OCI-LY7 (cell line): ENCODE measurements at regions not wholly inside any gene's neighbourhood (a gene's known extent, or its start where the extent isn't known, plus 50 kb on each side); places are given as distances from the start of the nearest gene placed in this dataset.

Source experiments
- BruUV-seq: library from RNA; stranded (reverse); fragments of 400-500 nt; replicated peaks from 2 replicates; lab custom pipeline; 2021; lab: Mats Ljungman, UMichigan
- CTCF ChIA-PET: fragments of 300-600 bp; sonication (Branson Sonifier 250); formaldehyde crosslinking; loops from one replicate; lab custom pipeline; 2022; ENCODE audit warnings: antibody characterized with exemption; ENCODE audit not compliant: unreplicated experiment; lab: Charles Lee
- POLR2A ChIA-PET: fragments of 300-600 bp; sonication (Branson Sonifier 250); formaldehyde crosslinking; loops from one replicate; lab custom pipeline; 2022; ENCODE audit warnings: antibody characterized with exemption; lab: Charles Lee
- DNase-seq: peaks from one replicate; pipeline ENCODE4 v3.0.0-alpha.2; 2015; ENCODE audit warnings: low spot score
- H2AFZ ChIP-seq: fragments of 200-600 bp; sonication (generic), shearing (Covaris generic); 2 replicates; pipeline ENCODE4 v1.6.1; 2014; ENCODE audit warnings: mild to moderate bottlenecking, antibody characterized with exemption, low read length, moderate library complexity
- H3K27ac ChIP-seq: fragments of 200-600 bp; sonication (generic); 2 replicates; pipeline ENCODE4 v1.5.1; 2014; ENCODE audit warnings: mixed run types, low read depth, mild to moderate bottlenecking, moderate library complexity, low read length, inconsistent platforms; ENCODE audit not compliant: poor library complexity, severe bottlenecking
- H3K36me3 ChIP-seq: fragments of 200-600 bp; sonication (generic); 2 replicates; pipeline ENCODE4 v1.6.1; 2014; ENCODE audit warnings: mild to moderate bottlenecking, antibody characterized with exemption, low read length, moderate library complexity, mixed read lengths; ENCODE audit not compliant: insufficient read depth
- H3K4me1 ChIP-seq: fragments of 200-600 bp; sonication (generic); 2 replicates; pipeline ENCODE4 v1.5.1; 2014; ENCODE audit warnings: mild to moderate bottlenecking, low read length; ENCODE audit not compliant: insufficient read depth, poor library complexity, severe bottlenecking
- H3K4me2 ChIP-seq: fragments of 200-600 bp; sonication (generic); 2 replicates; pipeline ENCODE4 v1.6.1; 2014; ENCODE audit warnings: mild to moderate bottlenecking, low read length
- H3K4me3 ChIP-seq: fragments of 200-600 bp; sonication (generic); 2 replicates; pipeline ENCODE4 v1.5.1; 2014; ENCODE audit warnings: mild to moderate bottlenecking, low read depth, low read length; ENCODE audit not compliant: poor library complexity, severe bottlenecking
- H3K79me2 ChIP-seq: fragments of 200-600 bp; sonication (generic); 2 replicates; pipeline ENCODE4 v1.6.1; 2016; ENCODE audit warnings: low read depth, mild to moderate bottlenecking, low read length, moderate library complexity, mixed read lengths; ENCODE audit not compliant: insufficient read depth
- H3K9me2 ChIP-seq: fragments of 200-600 bp; sonication (generic); 2 replicates; pipeline ENCODE4 v1.6.1; 2016; ENCODE audit warnings: mild to moderate bottlenecking, low read length, mixed read lengths; ENCODE audit not compliant: insufficient read depth
- H3K9me3 ChIP-seq: fragments of 200-600 bp; sonication (generic); 2 replicates; pipeline ENCODE4 v1.6.1; 2014; ENCODE audit warnings: mild to moderate bottlenecking, mixed run types, low read length, mixed read lengths
- H4K20me1 ChIP-seq: fragments of 200-600 bp; sonication (generic); 2 replicates; pipeline ENCODE4 v1.6.1; 2014; ENCODE audit warnings: mild to moderate bottlenecking, antibody characterized with exemption, low read length, moderate library complexity, mixed read lengths; ENCODE audit not compliant: insufficient read depth
- EZH2phosphoT487 ChIP-seq: fragments of 200-600 bp; sonication (generic); IDR thresholded peaks from 2 replicates; pipeline ENCODE4 v1.6.1; 2018; ENCODE audit warnings: low read depth, borderline replicate concordance, mild to moderate bottlenecking, mixed run types, antibody characterized with exemption, low read length, moderate library complexity, mixed read lengths
- intact Hi-C: fragments of 100-400 bp; cut with micrococcal nuclease; formaldehyde crosslinking; loops from one replicate; pipeline ENCODE4 v1.10.0; 2022; ENCODE audit not compliant: unreplicated experiment
- TF ChIP-seq, protein P1 (sequence below): fragments of 200-600 bp; sonication (generic); conservative IDR thresholded peaks from 2 replicates; pipeline ENCODE4 v1.5.1; 2014; ENCODE audit warnings: mild to moderate bottlenecking, antibody characterized with exemption, low read length, moderate library complexity, mixed read lengths

DNA sequence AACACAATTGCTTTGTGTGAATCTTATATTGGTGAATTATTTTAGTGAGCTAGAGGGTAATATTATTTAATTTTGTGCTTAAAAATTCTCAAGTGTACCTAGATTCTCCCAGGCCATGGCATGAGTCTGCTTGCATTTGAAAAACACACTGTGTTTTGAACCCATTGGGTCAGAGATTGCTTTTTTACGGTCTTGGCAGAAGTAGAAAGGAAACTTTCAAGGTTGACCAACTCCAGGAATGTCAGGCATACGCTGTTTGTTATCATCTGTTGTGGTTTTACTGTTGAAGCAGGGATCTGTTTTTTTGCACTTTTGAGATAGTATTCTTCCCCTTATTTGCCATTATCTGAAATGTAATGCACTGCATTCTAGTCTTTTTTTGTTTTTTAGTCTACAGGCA is 377.4 kb downstream of the RPRM start:
- H3K4me1 ChIP-seq: no peaks in the 10 kb centered on the region
- no peak overlapping the region for H2AFZ ChIP-seq
- ChIA-PET POLR2A (no interaction called here), CTCF (no interaction called here)
- no peak overlapping the region for H3K4me2 ChIP-seq
- no peaks in the 10 kb centered on the region for H3K9me3 ChIP-seq
- no peaks in the 10 kb centered on the region for H4K20me1 ChIP-seq
- H3K36me3 ChIP-seq: no peaks in the 10 kb centered on the region
- intact Hi-C loops: no loop called here
- TF ChIP-seq, protein P1, sequence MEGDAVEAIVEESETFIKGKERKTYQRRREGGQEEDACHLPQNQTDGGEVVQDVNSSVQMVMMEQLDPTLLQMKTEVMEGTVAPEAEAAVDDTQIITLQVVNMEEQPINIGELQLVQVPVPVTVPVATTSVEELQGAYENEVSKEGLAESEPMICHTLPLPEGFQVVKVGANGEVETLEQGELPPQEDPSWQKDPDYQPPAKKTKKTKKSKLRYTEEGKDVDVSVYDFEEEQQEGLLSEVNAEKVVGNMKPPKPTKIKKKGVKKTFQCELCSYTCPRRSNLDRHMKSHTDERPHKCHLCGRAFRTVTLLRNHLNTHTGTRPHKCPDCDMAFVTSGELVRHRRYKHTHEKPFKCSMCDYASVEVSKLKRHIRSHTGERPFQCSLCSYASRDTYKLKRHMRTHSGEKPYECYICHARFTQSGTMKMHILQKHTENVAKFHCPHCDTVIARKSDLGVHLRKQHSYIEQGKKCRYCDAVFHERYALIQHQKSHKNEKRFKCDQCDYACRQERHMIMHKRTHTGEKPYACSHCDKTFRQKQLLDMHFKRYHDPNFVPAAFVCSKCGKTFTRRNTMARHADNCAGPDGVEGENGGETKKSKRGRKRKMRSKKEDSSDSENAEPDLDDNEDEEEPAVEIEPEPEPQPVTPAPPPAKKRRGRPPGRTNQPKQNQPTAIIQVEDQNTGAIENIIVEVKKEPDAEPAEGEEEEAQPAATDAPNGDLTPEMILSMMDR: no peak
- no peak for TF ChIP-seq EZH2phosphoT487
- H3K9me2 ChIP-seq: no peaks in the 10 kb centered on the region
- no peak overlapping the region for H3K27ac ChIP-seq
- no peaks in the 10 kb centered on the region for H3K79me2 ChIP-seq
- BruUV-seq: no TSS peak
- H3K4me3 ChIP-seq: no peak overlapping the region
- DNase-seq: no peak

GRCh38 chr2:153100151-153100550 is 378.4 kb downstream of the RPRM start:
- BruUV-seq: no TSS peak
- TF ChIP-seq EZH2phosphoT487: no peak
- TF ChIP-seq, protein P1: no peak
- POLR2A ChIA-PET: interaction anchor here (1.0 kb wide), 1 partner anchor 9 kb away, joined by 4 read pairs; no protein-coding TSS in a partner anchor

GRCh38 chr2:153098073-153098472 is 379.7 kb downstream of the ARL6IP6 start:
- no peaks in the 10 kb centered on the region for H3K9me3 ChIP-seq
- no peaks in the 10 kb centered on the region for H3K4me1 ChIP-seq
- TF ChIP-seq, protein P1: no peak
- H3K79me2 ChIP-seq: no peaks in the 10 kb centered on the region
- H3K27ac ChIP-seq: no peak overlapping the region
- DNase-seq: no peak
- H4K20me1 ChIP-seq: no peaks in the 10 kb centered on the region
- intact Hi-C loops: no loop called here
- ChIA-PET CTCF (no interaction called here), POLR2A (no interaction called here)
- H3K36me3 ChIP-seq: no peaks in the 10 kb centered on the region
- H3K4me2 ChIP-seq: no peak overlapping the region
- no peak overlapping the region for H3K4me3 ChIP-seq
- H3K9me2 ChIP-seq: no peaks in the 10 kb centered on the region
- no peak overlapping the region for H2AFZ ChIP-seq
- BruUV-seq: no TSS peak

More at GRCh38 chr2:153100151-153100550, 378.4 kb downstream of the RPRM start:
- Histone ChIP-seq H3K4me1 (no peaks in the 10 kb centered on the region), H3K36me3 (no peaks in the 10 kb centered on the region), H2AFZ (no peak overlapping the region), H3K4me3 (no peak overlapping the region), H4K20me1 (no peaks in the 10 kb centered on the region), H3K9me2 (no peaks in the 10 kb centered on the region), H3K4me2 (no peak overlapping the region), H3K79me2 (no peaks in the 10 kb centered on the region), H3K27ac (no peak overlapping the region), H3K9me3 (no peaks in the 10 kb centered on the region)
- no peak for DNase-seq
- CTCF ChIA-PET: no interaction called here
- intact Hi-C loops: no loop called here
